ENCODE measurements at regions not wholly inside any gene's neighbourhood (a gene's known extent, or its start where the extent isn't known, plus 50 kb on each side); places are given as distances from the start of the nearest gene placed in this dataset.

GRCh38 chr12:43058616-43059015 lies 469.1 kb upstream of the PRICKLE1 start:
- TF ChIP-seq, protein P1, sequence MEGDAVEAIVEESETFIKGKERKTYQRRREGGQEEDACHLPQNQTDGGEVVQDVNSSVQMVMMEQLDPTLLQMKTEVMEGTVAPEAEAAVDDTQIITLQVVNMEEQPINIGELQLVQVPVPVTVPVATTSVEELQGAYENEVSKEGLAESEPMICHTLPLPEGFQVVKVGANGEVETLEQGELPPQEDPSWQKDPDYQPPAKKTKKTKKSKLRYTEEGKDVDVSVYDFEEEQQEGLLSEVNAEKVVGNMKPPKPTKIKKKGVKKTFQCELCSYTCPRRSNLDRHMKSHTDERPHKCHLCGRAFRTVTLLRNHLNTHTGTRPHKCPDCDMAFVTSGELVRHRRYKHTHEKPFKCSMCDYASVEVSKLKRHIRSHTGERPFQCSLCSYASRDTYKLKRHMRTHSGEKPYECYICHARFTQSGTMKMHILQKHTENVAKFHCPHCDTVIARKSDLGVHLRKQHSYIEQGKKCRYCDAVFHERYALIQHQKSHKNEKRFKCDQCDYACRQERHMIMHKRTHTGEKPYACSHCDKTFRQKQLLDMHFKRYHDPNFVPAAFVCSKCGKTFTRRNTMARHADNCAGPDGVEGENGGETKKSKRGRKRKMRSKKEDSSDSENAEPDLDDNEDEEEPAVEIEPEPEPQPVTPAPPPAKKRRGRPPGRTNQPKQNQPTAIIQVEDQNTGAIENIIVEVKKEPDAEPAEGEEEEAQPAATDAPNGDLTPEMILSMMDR (IDR thresholded peaks at IDR 0.05) = no peak
- H3K9me3 ChIP-seq = no peaks in the 10 kb centered on the region
- no peak overlapping the region for H3K27ac ChIP-seq
- no peaks in the 10 kb centered on the region for H3K4me1 ChIP-seq
- H3K4me3 ChIP-seq = no peak overlapping the region
- DNase-seq (ENCODE audit: low spot score) = no peak
- no peaks in the 10 kb centered on the region for H3K27me3 ChIP-seq
- H3K36me3 ChIP-seq = no peaks in the 10 kb centered on the region

- DNase-seq (ENCODE audit: low spot score) = no peak
- TF ChIP-seq, protein P1 (IDR thresholded peaks at IDR 0.05) = no peak
- H3K36me3 ChIP-seq = no peaks in the 10 kb centered on the region
- no peaks in the 10 kb centered on the region for H3K9me3 ChIP-seq
- H3K27me3 ChIP-seq = no peaks in the 10 kb centered on the region
- no peak overlapping the region for H3K27ac ChIP-seq
- H3K4me1 ChIP-seq = no peaks in the 10 kb centered on the region
- no peak overlapping the region for H3K4me3 ChIP-seq
These were observed 468.0 kb upstream of the PRICKLE1 start for GRCh38 chr12:43057566-43057965.

- no peak overlapping the region for H3K27ac ChIP-seq
- H3K4me3 ChIP-seq = no peak overlapping the region
- no peaks in the 10 kb centered on the region for H3K4me1 ChIP-seq
- H3K36me3 ChIP-seq = no peaks in the 10 kb centered on the region
- TF ChIP-seq, protein P1 (IDR thresholded peaks at IDR 0.05) = no peak
- no peaks in the 10 kb centered on the region for H3K27me3 ChIP-seq
- H3K9me3 ChIP-seq = no peaks in the 10 kb centered on the region
- no peak for DNase-seq (ENCODE audit: low spot score)
These were observed 464.5 kb upstream of the PRICKLE1 start for GRCh38 chr12:43054085-43054484.

DNA sequence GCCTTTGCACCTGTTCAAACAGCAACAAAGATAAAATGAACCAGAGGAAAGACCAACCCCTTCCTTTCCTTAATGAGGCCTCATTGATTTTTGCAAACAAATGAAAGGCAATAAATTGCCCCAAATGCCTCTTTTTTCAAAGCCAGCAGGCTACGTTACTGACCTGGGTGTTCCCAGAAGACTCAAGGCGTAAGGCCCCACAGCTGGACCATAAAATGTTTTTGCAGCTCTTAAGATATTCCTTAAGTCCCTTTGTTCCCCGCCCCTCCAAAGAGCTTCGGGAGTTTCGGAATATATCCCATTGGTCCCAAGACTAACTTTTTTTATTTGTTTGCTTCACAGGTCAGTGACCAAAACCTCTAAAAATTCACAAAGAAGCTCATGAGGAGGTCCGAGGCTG lies 462.9 kb upstream of the PRICKLE1 start:
- H3K4me3 ChIP-seq = no peak overlapping the region
- H3K27me3 ChIP-seq = no peaks in the 10 kb centered on the region
- no peaks in the 10 kb centered on the region for H3K36me3 ChIP-seq
- TF ChIP-seq, protein P1 (IDR thresholded peaks at IDR 0.05) = no peak
- H3K4me1 ChIP-seq = no peaks in the 10 kb centered on the region
- H3K27ac ChIP-seq = no peak overlapping the region
- DNase-seq (ENCODE audit: low spot score) = no peak
- H3K9me3 ChIP-seq = no peaks in the 10 kb centered on the region

- Histone ChIP-seq H3K36me3 (no peaks in the 10 kb centered on the region), H3K27me3 (no peaks in the 10 kb centered on the region), H3K4me1 (no peaks in the 10 kb centered on the region), H3K4me3 (no peak overlapping the region), H3K27ac (no peak overlapping the region), H3K9me3 (no peaks in the 10 kb centered on the region)
- DNase-seq (ENCODE audit: low spot score) = no peak
- TF ChIP-seq, protein P1 (IDR thresholded peaks at IDR 0.05) = no peak
These were observed 454.7 kb upstream of the PRICKLE1 start for GRCh38 chr12:43044241-43044640.

GRCh38 chr12:43038991-43039390 lies 449.4 kb upstream of the PRICKLE1 start:
- no peak for DNase-seq (ENCODE audit: low spot score)
- Histone ChIP-seq H3K27me3 (no peaks in the 10 kb centered on the region), H3K9me3 (no peaks in the 10 kb centered on the region), H3K4me1 (no peaks in the 10 kb centered on the region), H3K27ac (no peak overlapping the region), H3K4me3 (no peak overlapping the region), H3K36me3 (no peaks in the 10 kb centered on the region)
- TF ChIP-seq, protein P1 (IDR thresholded peaks at IDR 0.05) = no peak
